Heart right ventricle (tissue), 16 donors: ENCODE measurements at regions not wholly inside any gene's neighbourhood (a gene's known extent, or its start where the extent isn't known, plus 50 kb on each side); places are given as distances from the start of the nearest gene placed in this dataset.

Source experiments
- ATAC-seq, 8 donors: fragments of 200-7000 bp; cut with Tn5 transposase; one replicate each; pipeline ENCODE4 v1.9.1; 2020; ENCODE audit warnings: mild to moderate bottlenecking in 8 of 8, moderate library complexity in 8 of 8, moderate number of reproducible peaks in 1 of 8
- DNase-seq, 2 donors: peaks; one replicate each; pipeline ENCODE4 v3.0.0-alpha.2; 2020
- H3K27ac ChIP-seq, 10 donors: fragments of 200-600 bp; sonication (generic) in 2 of 10; one replicate each; pipeline versions ENCODE4 v1.5.0 to v1.8.0; 2020 to 2022; ENCODE audit warnings: mild to moderate bottlenecking in 3 of 10
- H3K27me3 ChIP-seq, 7 donors: fragments of 200-600 bp; one replicate each; pipeline ENCODE4 v1.8.0; 2021 to 2022; ENCODE audit warnings: mild to moderate bottlenecking in 2 of 7
- H3K36me3 ChIP-seq, 9 donors: fragments of 200-600 bp; sonication (generic) in 1 of 9; one replicate each; pipeline versions ENCODE4 v1.5.0 to v1.8.0; 2020 to 2022; ENCODE audit warnings: mild to moderate bottlenecking in 2 of 9
- H3K4me1 ChIP-seq, 9 donors: fragments of 200-600 bp; sonication (generic) in 1 of 9; one replicate each; pipeline versions ENCODE4 v1.5.0 to v1.8.0; 2020 to 2022; ENCODE audit warnings: mild to moderate bottlenecking in 4 of 9
- H3K4me3 ChIP-seq, 10 donors: fragments of 200-600 bp; sonication (generic) in 2 of 10; one replicate each; pipeline versions ENCODE4 v1.5.0 to v1.8.0; 2020 to 2022; ENCODE audit warnings: mild to moderate bottlenecking in 7 of 10, moderate library complexity in 2 of 10
- H3K9me3 ChIP-seq, 11 donors: fragments of 200-600 bp in 10 of 11; sonication (generic) in 2 of 11; one replicate each; pipeline versions ENCODE4 v1.5.0 to v1.8.0; 2013 to 2022; ENCODE audit warnings: mild to moderate bottlenecking in 2 of 11, control low read depth in 1 of 11, moderate library complexity in 1 of 11
- CTCF ChIP-seq, 9 donors: fragments of 200-600 bp; sonication (generic) in 2 of 9; IDR thresholded peaks; one replicate each; pipeline versions ENCODE4 v1.5.0 to v1.8.0; 2021 to 2022; ENCODE audit warnings: antibody characterized with exemption in 9 of 9, mild to moderate bottlenecking in 5 of 9, moderate library complexity in 1 of 9
- WGBS, 2 donors: extraction: QIAGEN DNeasy Blood & Tissue Kit; methylation state at CpG; one replicate each; pipeline ENCODE4 v1.1.7; 2013; ENCODE audit warnings: inconsistent platforms in 1 of 2; 5-methylcytosine and 5-hydroxymethylcytosine counted together
- intact Hi-C, 10 donors: fragments of 100-400 bp; cut with DNase I; formaldehyde crosslinking; loops; one replicate each; pipeline versions ENCODE4 v1.11.1 to v1.14.2; 2022
- donor health status: Arrhythmogenic right ventricular cardiomyopathy.
- donor health status: ischemic (EF 13 %, LVEDD 7.1; RV severe dilation, severe dysfunction).
- donor health status: healthy with polysubstance abuse.
- donor health status: DM: no; HTN: yes; CAD: no.
- donor health status: DM: no; HTN: no; CAD: no.
- donor health status: ischemic (EF 25% LVEDD 6.9; RV normal size, moderate dysfunction).
- donor health status: ischemic (EF 25% LVEDD 5.7; RV mildly dilated, moderate dysfunction).
- donor health status: healthy.
- donor health status: DM: yes; HTN: yes; CAD: no.
- donor health status: Ischemic cardiomyopathy.
- donor health status: ischemic (EF 35%, LVEDD 5.7; RV mildly dilated, moderate dysfunction).
- donor health status: nonischemic (EF 11% LVEDD 7.7; RV severe dilation, severe dysfunction).
- donor health status: DM: yes; HTN: yes; CAD: no.
- donor health status: PGD.
- donor health status: ischemic (EF 29% LVEDD 5.4; RV normal size, mild dysfunction).
- donor health status: nonischemic (EF 23%, LVEDD 6.1; RV moderate dilation, normal function).

GRCh38 chr2:129247751-129248150, 731.7 kb upstream of the RAB6C start:
- no peak overlapping the region for H3K27ac ChIP-seq
- H3K36me3 ChIP-seq = no peaks in the 10 kb centered on the region
- no peak for TF ChIP-seq CTCF (IDR thresholded peaks at IDR 0.05)
- WGBS, 2 donors = 91 to 93% methylated on average over 3 of the region's 3 CpGs
- no peaks in the 10 kb centered on the region for H3K4me1 ChIP-seq
- ATAC-seq (no peak), DNase-seq (no peak)
- H3K4me3 ChIP-seq = no peak overlapping the region
- peaks cover 0 to 1% (median 0%) of the 10 kb centered on the region in 7 donors for H3K27me3 ChIP-seq
- intact Hi-C loops = no loop called here
- H3K9me3 ChIP-seq = peaks cover 0 to 9% (median 0%) of the 10 kb centered on the region in 11 donors

GRCh38 chr2:129248198-129248597, 731.3 kb upstream of the RAB6C start:
- ATAC-seq (no peak), DNase-seq (no peak)
- Histone ChIP-seq H3K27me3 (no peaks in the 10 kb centered on the region), H3K4me3 (no peak overlapping the region), H3K36me3 (no peaks in the 10 kb centered on the region), H3K27ac (no peak overlapping the region), H3K9me3 (peaks cover 0 to 9% (median 0%) of the 10 kb centered on the region in 11 donors), H3K4me1 (no peaks in the 10 kb centered on the region)
- intact Hi-C loops = no loop called here
- TF ChIP-seq CTCF (IDR thresholded peaks at IDR 0.05) = no peak

- ATAC-seq (peak in 1 of 8 donors; percentile 32), DNase-seq (no peak)
- Histone ChIP-seq H3K27me3 (no peaks in the 10 kb centered on the region), H3K4me3 (no peak overlapping the region), H3K9me3 (peaks cover 0 to 4% (median 0%) of the 10 kb centered on the region in 11 donors), H3K27ac (no peak overlapping the region), H3K36me3 (no peaks in the 10 kb centered on the region), H3K4me1 (no peaks in the 10 kb centered on the region)
- TF ChIP-seq CTCF (IDR thresholded peaks at IDR 0.05) = no peak
- intact Hi-C loops = loop anchor here in 2 of 10 donors (5.0 to 10.0 kb wide), 2 partner anchors 518 to 594 kb away; no protein-coding TSS in a partner anchor
- 73 to 81% methylated on average over 7 of the region's 7 CpGs for WGBS, 2 donors
Observed at GRCh38 chr2:129252781-129253460, 726.5 kb upstream of the RAB6C start.

GRCh38 chr2:129253461-129253812, 726.0 kb upstream of the RAB6C start:
- intact Hi-C loops = loop anchor here in 2 of 10 donors (5.0 to 10.0 kb wide), 2 partner anchors 519 to 594 kb away; no protein-coding TSS in a partner anchor
- Histone ChIP-seq H3K36me3 (no peaks in the 10 kb centered on the region), H3K27me3 (no peaks in the 10 kb centered on the region), H3K27ac (no peak overlapping the region), H3K4me3 (no peak overlapping the region), H3K9me3 (peaks cover 0 to 9% (median 4%) of the 10 kb centered on the region in 11 donors), H3K4me1 (no peaks in the 10 kb centered on the region)
- ATAC-seq = peak in 3 of 8 donors; percentile 52 to 79 (median 55)
- no peak for DNase-seq
- TF ChIP-seq CTCF (IDR thresholded peaks at IDR 0.05) = peak in 7 of 9 donors; percentile 24 to 52 (median 40)
- WGBS, 2 donors = 36 to 42% methylated on average over 5 of the region's 5 CpGs
